ENCODE measurements at regions not wholly inside any gene's neighbourhood (a gene's known extent, or its start where the extent isn't known, plus 50 kb on each side); places are given as distances from the start of the nearest gene placed in this dataset.
A peak's percentile ranks its signal among the peaks of the same experiment; 100 is the strongest.

GRCh38 chr6:44049989-44050871 is 77.0 kb downstream of the MRPL14 start:
- peak overlapping the region; percentile 51 for H3K27ac ChIP-seq (ENCODE audit: low read depth, low read length)
- no peaks in the 10 kb centered on the region for H3K36me3 ChIP-seq (ENCODE audit: control insufficient read depth in 3 of 3, insufficient read depth in 3 of 3, low read length in 3 of 3)
- H3K4me3 ChIP-seq (ENCODE audit: low read length in 3 of 3) = no peak overlapping the region
- peak overlapping the region in 1 of 3 donors; percentile 40 for H3K9ac ChIP-seq (ENCODE audit: low read depth in 1 of 3, low read length in 3 of 3)
- H3K4me1 ChIP-seq (ENCODE audit: control insufficient read depth in 3 of 3, insufficient read depth in 3 of 3, low read length in 3 of 3) = peaks cover 29 to 65% (median 47%) of the 10 kb centered on the region in 3 donors
- no peaks in the 10 kb centered on the region for H3K27me3 ChIP-seq (ENCODE audit: control insufficient read depth in 3 of 3, insufficient read depth in 3 of 3, low read length in 3 of 3)
- H3K9me3 ChIP-seq (ENCODE audit: control insufficient read depth in 3 of 3, low read length in 3 of 3) = no peaks in the 10 kb centered on the region

- Histone ChIP-seq H3K9ac (ENCODE audit: low read depth in 1 of 3, low read length in 3 of 3) (peak overlapping the region in 1 of 3 donors; percentile 40), H3K27ac (ENCODE audit: low read depth, low read length) (peak overlapping the region; percentile 1), H3K4me1 (ENCODE audit: control insufficient read depth in 3 of 3, insufficient read depth in 3 of 3, low read length in 3 of 3) (peaks cover 29 to 67% (median 50%) of the 10 kb centered on the region in 3 donors)
Measured at GRCh38 chr6:44049163-44049988, 77.9 kb downstream of the MRPL14 start.

DNA sequence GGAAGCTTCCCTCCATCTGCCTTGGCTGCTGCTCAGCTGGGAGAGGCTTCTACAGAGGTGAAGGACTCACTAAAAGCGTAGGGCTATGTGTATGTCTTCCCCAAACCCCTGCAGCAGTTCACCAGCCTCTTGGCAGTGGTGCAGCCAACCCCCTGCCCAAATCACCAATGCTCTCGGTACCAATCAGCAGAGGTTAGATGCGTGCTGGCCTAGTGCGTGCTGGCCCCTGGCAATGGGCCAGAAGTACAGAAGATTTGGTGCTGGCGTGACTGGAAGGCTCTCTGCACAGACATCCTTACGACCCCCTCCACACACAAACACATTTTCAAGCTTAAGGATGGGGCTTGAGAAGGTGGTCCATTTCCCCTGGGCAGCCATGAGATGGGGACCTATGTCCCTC is 79.0 kb downstream of the MRPL14 start:
- H3K4me3 ChIP-seq (ENCODE audit: low read length in 3 of 3) = no peak overlapping the region
- H3K4me1 ChIP-seq (ENCODE audit: control insufficient read depth in 3 of 3, insufficient read depth in 3 of 3, low read length in 3 of 3) = peaks cover 32 to 66% (median 53%) of the 10 kb centered on the region in 3 donors
- no peaks in the 10 kb centered on the region for H3K27me3 ChIP-seq (ENCODE audit: control insufficient read depth in 3 of 3, insufficient read depth in 3 of 3, low read length in 3 of 3)
- H3K9ac ChIP-seq (ENCODE audit: low read depth in 1 of 3, low read length in 3 of 3) = no peak overlapping the region
- no peaks in the 10 kb centered on the region for H3K36me3 ChIP-seq (ENCODE audit: control insufficient read depth in 3 of 3, insufficient read depth in 3 of 3, low read length in 3 of 3)
- no peaks in the 10 kb centered on the region for H3K9me3 ChIP-seq (ENCODE audit: control insufficient read depth in 3 of 3, low read length in 3 of 3)
- H3K27ac ChIP-seq (ENCODE audit: low read depth, low read length) = no peak overlapping the region

More at GRCh38 chr6:44049163-44049988, 77.9 kb downstream of the MRPL14 start:
- no peaks in the 10 kb centered on the region for H3K27me3 ChIP-seq (ENCODE audit: control insufficient read depth in 3 of 3, insufficient read depth in 3 of 3, low read length in 3 of 3)
- H3K9me3 ChIP-seq (ENCODE audit: control insufficient read depth in 3 of 3, low read length in 3 of 3) = no peaks in the 10 kb centered on the region
- no peak overlapping the region for H3K4me3 ChIP-seq (ENCODE audit: low read length in 3 of 3)
- no peaks in the 10 kb centered on the region for H3K36me3 ChIP-seq (ENCODE audit: control insufficient read depth in 3 of 3, insufficient read depth in 3 of 3, low read length in 3 of 3)

- Histone ChIP-seq H3K4me3 (ENCODE audit: low read length in 3 of 3) (no peak overlapping the region), H3K27ac (ENCODE audit: low read depth, low read length) (no peak overlapping the region), H3K36me3 (ENCODE audit: control insufficient read depth in 3 of 3, insufficient read depth in 3 of 3, low read length in 3 of 3) (no peaks in the 10 kb centered on the region), H3K27me3 (ENCODE audit: control insufficient read depth in 3 of 3, insufficient read depth in 3 of 3, low read length in 3 of 3) (no peaks in the 10 kb centered on the region), H3K4me1 (ENCODE audit: control insufficient read depth in 3 of 3, insufficient read depth in 3 of 3, low read length in 3 of 3) (peaks cover 35 to 66% (median 53%) of the 10 kb centered on the region in 3 donors), H3K9ac (ENCODE audit: low read depth in 1 of 3, low read length in 3 of 3) (no peak overlapping the region), H3K9me3 (ENCODE audit: control insufficient read depth in 3 of 3, low read length in 3 of 3) (no peaks in the 10 kb centered on the region)
Measured at GRCh38 chr6:44047801-44048200, 79.5 kb downstream of the MRPL14 start.

DNA sequence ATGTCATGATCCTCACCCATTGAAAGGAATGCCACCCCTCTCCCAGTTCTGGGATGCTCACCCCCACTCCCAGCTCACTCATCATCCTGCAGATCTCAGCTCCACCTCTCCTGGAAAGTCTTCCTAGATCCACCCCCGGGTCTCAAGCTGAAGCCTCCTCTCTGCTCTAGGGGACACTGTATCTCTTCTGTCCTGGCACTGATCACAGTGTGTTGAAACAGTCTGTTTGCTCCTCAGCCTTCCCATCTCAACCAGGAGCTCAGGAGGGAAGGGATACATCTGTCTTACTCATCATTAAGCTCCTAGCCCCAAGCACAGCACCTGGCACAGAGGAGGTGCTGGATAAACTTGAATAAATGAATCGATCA is 80.1 kb downstream of the MRPL14 start:
- Histone ChIP-seq H3K9me3 (ENCODE audit: control insufficient read depth in 3 of 3, low read length in 3 of 3) (no peaks in the 10 kb centered on the region), H3K27me3 (ENCODE audit: control insufficient read depth in 3 of 3, insufficient read depth in 3 of 3, low read length in 3 of 3) (no peaks in the 10 kb centered on the region), H3K9ac (ENCODE audit: low read depth in 1 of 3, low read length in 3 of 3) (no peak overlapping the region), H3K4me1 (ENCODE audit: control insufficient read depth in 3 of 3, insufficient read depth in 3 of 3, low read length in 3 of 3) (peaks cover 33 to 65% (median 52%) of the 10 kb centered on the region in 3 donors), H3K4me3 (ENCODE audit: low read length in 3 of 3) (no peak overlapping the region), H3K36me3 (ENCODE audit: control insufficient read depth in 3 of 3, insufficient read depth in 3 of 3, low read length in 3 of 3) (no peaks in the 10 kb centered on the region), H3K27ac (ENCODE audit: low read depth, low read length) (no peak overlapping the region)

DNA sequence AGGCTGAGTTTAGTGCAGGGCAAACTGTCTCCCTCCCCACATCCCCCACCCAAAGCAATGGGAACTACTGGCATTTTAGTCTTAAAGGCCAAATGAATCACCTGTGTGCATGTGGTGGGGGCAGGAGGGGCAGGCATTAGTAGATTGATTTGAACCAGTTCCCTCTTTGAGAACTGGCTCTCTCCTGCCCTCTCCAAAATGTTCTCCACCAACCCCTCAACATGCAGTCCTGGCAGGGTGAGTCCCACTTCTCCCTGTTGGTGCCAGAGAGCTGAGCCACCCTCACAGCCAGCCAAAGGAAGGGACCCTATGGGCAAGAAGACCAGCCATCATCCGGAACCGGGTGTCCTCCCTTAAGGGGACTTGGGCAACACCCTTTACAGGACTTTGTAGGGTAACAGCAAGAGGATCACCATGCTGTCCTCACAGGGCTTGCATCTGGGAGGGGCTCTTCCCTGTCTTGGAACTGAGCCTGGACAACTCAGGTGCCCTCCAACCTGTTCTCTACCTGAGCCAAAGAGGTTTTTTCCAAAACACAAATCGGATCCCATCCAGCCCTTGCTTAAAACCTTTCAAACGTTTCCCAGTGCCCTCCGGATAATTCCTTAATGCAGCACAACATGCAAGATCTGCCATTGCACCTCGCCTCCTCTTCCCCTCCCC is 80.6 kb downstream of the MRPL14 start:
- Histone ChIP-seq H3K36me3 (ENCODE audit: control insufficient read depth in 3 of 3, insufficient read depth in 3 of 3, low read length in 3 of 3) (no peaks in the 10 kb centered on the region), H3K4me1 (ENCODE audit: control insufficient read depth in 3 of 3, insufficient read depth in 3 of 3, low read length in 3 of 3) (peaks cover 28 to 64% (median 52%) of the 10 kb centered on the region in 3 donors)

DNA sequence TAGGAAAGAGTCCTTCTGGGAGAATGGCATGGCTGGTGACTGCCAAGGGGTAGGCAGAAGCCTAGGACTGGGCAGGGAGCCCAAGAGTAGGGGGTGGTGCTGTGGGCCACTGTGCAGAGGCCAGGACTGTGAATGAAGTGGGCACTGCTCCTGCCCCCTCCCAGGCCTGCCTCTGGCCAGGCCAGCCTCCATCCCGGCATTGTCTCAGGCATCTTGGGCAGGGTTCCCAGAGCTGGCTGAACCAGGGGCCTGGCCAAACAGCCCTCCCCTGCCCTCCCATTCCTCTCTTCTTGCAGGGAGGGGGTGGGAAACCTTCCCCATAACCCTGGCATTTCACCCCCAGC is 81.6 kb downstream of the MRPL14 start:
- H3K9ac ChIP-seq (ENCODE audit: low read depth in 1 of 3, low read length in 3 of 3) = no peak overlapping the region
- H3K27me3 ChIP-seq (ENCODE audit: control insufficient read depth in 3 of 3, insufficient read depth in 3 of 3, low read length in 3 of 3) = no peaks in the 10 kb centered on the region
- H3K4me1 ChIP-seq (ENCODE audit: control insufficient read depth in 3 of 3, insufficient read depth in 3 of 3, low read length in 3 of 3) = peaks cover 31 to 62% (median 48%) of the 10 kb centered on the region in 3 donors
- no peaks in the 10 kb centered on the region for H3K36me3 ChIP-seq (ENCODE audit: control insufficient read depth in 3 of 3, insufficient read depth in 3 of 3, low read length in 3 of 3)
- no peaks in the 10 kb centered on the region for H3K9me3 ChIP-seq (ENCODE audit: control insufficient read depth in 3 of 3, low read length in 3 of 3)
- H3K27ac ChIP-seq (ENCODE audit: low read depth, low read length) = no peak overlapping the region
- H3K4me3 ChIP-seq (ENCODE audit: low read length in 3 of 3) = no peak overlapping the region

More for the DNA sequence above, 80.6 kb downstream of the MRPL14 start:
- Histone ChIP-seq H3K27me3 (ENCODE audit: control insufficient read depth in 3 of 3, insufficient read depth in 3 of 3, low read length in 3 of 3) (no peaks in the 10 kb centered on the region), H3K9me3 (ENCODE audit: control insufficient read depth in 3 of 3, low read length in 3 of 3) (no peaks in the 10 kb centered on the region), H3K27ac (ENCODE audit: low read depth, low read length) (no peak overlapping the region), H3K9ac (ENCODE audit: low read depth in 1 of 3, low read length in 3 of 3) (no peak overlapping the region), H3K4me3 (ENCODE audit: low read length in 3 of 3) (no peak overlapping the region)

DNA sequence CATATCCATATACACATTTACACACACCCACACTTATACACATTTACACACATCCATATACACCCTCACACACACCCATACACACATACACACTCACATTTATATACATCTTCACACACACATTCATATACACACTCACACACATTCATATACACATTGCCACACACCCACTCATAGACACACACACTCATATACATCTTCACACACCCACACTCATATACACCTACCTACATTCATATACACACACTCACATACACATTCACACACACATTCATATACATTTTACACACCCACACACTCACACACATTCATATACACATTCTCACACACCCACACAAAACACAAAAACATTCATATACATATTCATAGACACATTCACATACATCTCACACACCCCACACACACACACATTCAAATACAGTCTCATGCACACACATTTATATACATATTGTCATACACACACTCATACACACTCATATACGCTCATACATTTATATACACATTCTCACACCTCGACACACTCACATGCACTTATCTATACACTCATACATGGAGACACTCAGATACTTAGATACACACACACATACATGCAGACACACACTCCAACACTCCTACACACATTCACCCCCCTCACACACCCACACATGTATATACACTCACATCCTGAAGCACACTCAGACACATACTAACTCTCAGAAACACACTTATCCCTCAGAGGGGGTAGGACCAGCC is 82.1 kb downstream of the MRPL14 start:
- peaks cover 31 to 56% (median 47%) of the 10 kb centered on the region in 3 donors for H3K4me1 ChIP-seq (ENCODE audit: control insufficient read depth in 3 of 3, insufficient read depth in 3 of 3, low read length in 3 of 3)
- H3K4me3 ChIP-seq (ENCODE audit: low read length in 3 of 3) = no peak overlapping the region
- no peak overlapping the region for H3K27ac ChIP-seq (ENCODE audit: low read depth, low read length)

GRCh38 chr6:44044154-44044539 is 83.1 kb downstream of the MRPL14 start:
- H3K4me3 ChIP-seq (ENCODE audit: low read length in 3 of 3) = no peak overlapping the region
- H3K27me3 ChIP-seq (ENCODE audit: control insufficient read depth in 3 of 3, insufficient read depth in 3 of 3, low read length in 3 of 3) = no peaks in the 10 kb centered on the region
- no peaks in the 10 kb centered on the region for H3K9me3 ChIP-seq (ENCODE audit: control insufficient read depth in 3 of 3, low read length in 3 of 3)
- H3K27ac ChIP-seq (ENCODE audit: low read depth, low read length) = peak overlapping the region; percentile 47
- peaks cover 23 to 47% (median 40%) of the 10 kb centered on the region in 3 donors for H3K4me1 ChIP-seq (ENCODE audit: control insufficient read depth in 3 of 3, insufficient read depth in 3 of 3, low read length in 3 of 3)
- no peaks in the 10 kb centered on the region for H3K36me3 ChIP-seq (ENCODE audit: control insufficient read depth in 3 of 3, insufficient read depth in 3 of 3, low read length in 3 of 3)
- H3K9ac ChIP-seq (ENCODE audit: low read depth in 1 of 3, low read length in 3 of 3) = no peak overlapping the region

More for the DNA sequence above, 82.1 kb downstream of the MRPL14 start:
- Histone ChIP-seq H3K27me3 (ENCODE audit: control insufficient read depth in 3 of 3, insufficient read depth in 3 of 3, low read length in 3 of 3) (no peaks in the 10 kb centered on the region), H3K36me3 (ENCODE audit: control insufficient read depth in 3 of 3, insufficient read depth in 3 of 3, low read length in 3 of 3) (no peaks in the 10 kb centered on the region), H3K9ac (ENCODE audit: low read depth in 1 of 3, low read length in 3 of 3) (no peak overlapping the region), H3K9me3 (ENCODE audit: control insufficient read depth in 3 of 3, low read length in 3 of 3) (no peaks in the 10 kb centered on the region)
